GM03348 (cell line): ENCODE measurements at regions not wholly inside any gene's neighbourhood (a gene's known extent, or its start where the extent isn't known, plus 50 kb on each side); places are given as distances from the start of the nearest gene placed in this dataset.

ENCODE experiments used
- DNase-seq: peaks from one replicate; pipeline ENCODE4 v3.0.0; 2012; ENCODE audit warnings: low spot score

DNA sequence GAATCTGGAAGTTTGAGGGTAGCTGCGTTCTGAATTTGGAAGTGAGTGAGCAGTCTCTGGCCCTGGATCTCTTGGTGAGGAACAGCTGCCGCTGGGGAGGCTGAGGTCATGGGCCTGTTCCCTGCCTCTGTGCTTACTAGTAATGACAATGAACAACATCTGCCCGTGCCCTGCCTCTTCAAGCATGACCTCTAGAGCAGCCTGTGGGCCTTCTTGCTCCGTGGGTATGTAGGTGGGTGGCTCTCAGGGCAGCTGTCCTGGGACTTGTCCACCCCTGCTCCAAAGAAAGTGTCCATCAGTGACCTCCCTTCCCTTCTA is 186.2 kb downstream of the CXCL12 start:
- DNase-seq: no peak

DNA sequence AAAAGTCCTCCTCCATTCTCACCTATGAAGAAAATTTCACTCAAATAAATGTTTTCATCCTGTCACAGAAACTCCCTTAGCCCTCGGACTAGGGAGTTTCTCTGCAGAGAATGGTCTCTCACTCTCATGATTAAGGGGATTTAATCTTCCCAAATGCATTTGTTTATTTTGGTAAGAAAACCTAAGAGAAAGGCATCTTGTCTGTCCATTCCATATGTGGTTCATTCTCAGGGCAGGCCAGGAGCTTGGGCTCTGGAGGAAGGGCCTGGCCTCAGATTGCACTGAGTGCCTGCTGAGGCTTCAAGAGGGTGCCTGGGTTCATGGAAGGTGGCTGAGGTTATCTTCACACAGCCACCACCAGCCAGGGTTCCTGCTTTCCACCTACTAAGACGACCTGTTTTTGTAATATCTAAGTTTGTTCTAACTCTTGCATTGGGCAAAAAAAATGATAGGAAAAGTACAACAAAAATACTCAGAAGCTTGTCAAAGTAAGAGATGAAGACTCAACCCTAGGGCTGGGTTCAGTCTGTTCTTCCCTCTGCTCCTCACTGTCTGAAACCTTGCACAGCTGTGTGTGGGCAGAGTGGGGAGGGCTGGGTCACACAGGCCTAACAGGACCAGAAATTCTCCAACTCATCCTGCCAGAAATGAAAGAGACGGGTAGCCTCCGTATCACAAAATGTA is 186.7 kb downstream of the CXCL12 start:
- DNase-seq: peak; percentile 31

DNA sequence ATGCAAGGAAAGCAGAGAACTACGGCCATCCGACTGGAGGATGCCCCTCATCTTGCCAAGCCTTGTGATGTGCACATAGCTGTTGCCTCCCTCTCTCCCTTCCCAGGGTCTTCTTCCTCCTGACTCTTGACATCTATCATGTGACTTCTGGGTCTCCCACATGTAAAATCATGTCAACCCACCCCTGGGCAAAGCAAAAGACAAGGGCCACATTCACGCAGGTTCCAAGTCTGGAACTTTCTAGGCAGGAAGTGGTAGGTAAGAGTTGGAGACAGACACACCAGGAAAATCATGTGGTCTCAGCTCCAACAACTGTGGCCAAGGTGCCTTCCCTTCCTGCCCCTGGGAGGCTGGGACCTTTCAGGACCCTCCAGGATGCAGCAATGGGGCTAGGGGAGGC is 187.3 kb downstream of the CXCL12 start:
- DNase-seq: no peak

DNA sequence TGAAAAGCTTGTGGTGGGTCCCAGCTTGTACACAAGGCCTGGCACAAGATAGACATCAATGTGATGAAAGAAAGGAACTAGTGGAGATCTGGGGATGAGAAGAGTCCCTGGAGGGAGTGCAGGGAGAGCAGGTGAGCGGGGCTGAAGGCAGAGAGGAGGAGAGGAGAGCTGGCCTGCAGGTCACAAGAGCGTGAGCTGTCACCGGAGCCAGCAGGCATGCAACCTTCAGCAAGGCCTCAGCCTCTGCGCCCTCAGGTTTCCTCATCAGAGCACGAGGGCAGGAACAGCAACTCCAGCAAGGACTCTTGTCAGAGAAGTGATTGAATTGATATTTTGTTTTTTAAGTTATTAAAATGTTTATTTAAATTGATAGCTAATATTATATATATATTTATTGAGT is 188.6 kb downstream of the CXCL12 start:
- DNase-seq: no peak

DNA sequence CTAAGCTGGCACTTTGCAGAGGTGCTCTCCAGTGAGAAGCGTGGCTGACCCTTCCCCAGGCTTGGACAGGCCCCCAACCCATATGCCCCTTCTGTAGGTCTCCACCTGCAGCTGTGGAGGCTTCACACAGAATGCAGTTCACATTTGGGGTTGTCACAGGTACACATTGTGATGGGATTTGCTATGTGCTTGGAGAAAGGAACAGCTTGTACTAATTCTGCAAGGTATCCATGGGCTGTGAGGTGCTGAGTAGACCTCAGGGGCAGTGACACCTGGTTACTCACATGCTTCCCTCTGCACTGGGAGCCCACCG is 188.9 kb downstream of the CXCL12 start:
- DNase-seq: no peak

DNA sequence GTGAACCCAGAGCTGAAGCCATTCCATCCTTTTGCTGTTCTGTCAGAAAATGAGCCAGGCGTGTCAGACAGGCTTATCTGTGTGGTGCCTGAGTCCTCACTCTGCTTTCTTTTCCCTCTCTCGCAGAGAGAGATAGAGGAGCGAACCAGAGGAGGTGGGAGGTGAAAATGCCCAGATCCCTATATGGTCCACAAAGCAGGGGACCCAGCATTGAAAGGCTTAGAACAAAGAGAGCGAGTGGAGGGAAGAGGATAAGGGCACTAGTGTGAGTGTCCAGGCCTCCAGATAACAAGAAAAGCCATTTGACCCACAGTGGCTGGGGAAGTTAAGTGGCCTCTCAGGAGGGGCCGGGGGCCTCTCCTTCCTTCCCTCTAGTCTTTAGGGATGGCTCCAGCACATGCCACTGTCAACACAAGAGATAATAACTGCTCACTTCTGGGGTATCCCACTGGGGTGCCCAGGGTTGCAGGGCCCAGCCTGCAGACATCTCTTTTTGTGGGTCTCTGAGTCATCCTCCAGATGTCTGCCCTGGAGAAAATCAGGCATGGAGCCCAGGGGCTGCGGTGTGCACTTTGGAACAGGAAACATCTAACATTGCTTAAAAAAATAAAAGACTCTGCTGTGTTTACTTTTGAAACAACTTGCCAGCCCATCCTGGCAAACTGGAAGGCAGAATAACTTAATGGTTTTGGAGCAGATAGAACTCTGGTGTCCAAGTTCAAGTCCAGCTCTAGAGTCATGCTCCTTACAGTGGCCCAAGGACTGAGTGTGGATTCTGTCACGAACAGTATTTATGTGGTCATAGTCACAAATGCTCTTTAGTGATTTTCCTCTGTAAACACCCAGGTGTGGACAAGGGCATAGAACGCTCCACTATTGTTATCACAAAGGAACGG is 189.5 kb downstream of the CXCL12 start:
- DNase-seq: peak; percentile 92

DNA sequence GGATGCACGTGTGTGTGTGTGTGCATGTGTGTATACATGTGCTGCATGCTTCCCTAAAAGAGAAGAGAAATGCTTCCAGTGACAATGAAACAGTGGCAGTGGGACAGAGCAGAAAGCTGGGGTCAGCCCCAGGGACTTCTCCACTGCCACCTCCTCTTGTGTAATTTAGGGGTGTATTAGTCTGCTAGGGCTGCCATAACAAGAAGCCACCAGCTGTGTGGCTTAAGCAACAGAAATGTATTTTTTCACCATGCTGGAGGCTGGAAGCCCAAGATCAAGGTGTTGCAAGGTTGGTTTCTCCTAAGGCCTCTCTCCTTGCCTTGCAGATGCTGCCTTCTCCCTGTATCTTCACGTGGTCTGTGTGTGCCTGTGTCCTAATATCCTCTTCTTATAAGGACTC is 190.5 kb downstream of the CXCL12 start:
- no peak for DNase-seq

DNA sequence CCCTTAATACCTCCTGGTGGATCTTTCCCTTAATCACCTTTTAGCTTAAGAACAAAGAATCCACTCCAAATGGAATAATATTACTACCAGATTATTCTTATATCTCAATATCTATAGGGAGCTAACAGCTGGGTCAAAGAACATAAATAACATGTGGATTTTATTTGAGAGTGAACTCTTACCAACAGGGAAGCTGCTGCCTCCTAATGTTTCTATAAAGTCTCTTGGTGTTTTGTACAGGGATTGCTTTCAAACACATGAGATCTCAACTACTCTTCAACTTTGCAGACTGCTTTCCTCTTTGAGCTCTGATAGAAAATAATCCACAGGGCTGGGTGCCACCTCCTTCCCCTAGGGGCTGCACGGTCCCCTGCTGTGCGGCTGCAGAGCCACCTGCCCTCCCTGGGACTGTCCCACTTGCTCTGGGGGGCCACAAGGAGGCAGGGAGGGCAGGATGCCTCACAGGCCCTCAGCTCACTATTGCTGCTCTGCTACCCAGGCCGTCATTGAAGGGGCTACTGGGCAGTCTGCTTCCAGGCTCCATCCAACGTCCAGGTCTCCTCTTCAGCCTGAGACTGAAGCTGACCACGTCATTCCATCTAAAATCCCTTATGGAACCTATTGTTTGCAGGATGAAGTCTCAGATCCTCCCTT is 191.2 kb downstream of the CXCL12 start:
- no peak for DNase-seq

DNA sequence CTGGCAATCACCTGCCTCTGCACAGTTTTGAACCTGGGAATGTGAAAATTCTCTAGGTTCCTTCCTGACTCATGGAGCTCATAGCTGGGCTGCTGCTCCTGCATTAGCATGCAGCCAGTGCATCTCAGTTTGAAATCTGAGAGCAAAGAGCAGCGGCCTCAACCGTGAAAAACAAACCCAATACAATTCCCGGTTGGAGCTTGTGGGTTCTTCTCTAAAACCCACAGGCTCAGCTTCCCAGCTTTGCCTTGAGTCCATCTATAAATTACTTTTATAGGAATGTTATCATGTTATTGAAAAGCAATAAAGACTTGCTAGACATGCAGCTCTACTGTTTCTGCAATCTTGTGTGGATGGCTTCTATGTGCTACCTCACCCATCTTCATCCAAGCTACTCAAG is 191.7 kb downstream of the CXCL12 start:
- DNase-seq: no peak

DNA sequence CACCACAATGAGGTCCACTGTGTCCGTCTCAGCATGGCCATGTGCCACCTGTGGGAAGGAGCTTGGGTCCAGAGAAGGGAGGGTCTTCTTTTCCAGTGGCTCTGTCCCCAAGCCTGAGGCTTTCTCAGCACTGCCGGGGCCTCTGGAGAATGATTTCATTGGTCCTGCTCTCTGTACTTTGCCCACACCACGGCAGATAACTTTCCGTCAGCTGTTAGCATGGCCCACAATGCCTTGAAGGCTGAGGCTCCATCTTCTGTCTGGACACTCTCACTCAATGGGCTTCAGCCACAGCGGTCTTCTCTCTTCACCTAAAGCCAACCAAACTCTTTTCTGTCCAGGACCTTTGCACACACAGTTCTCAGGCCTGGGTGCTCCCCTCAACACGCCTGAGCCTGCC is 192.5 kb downstream of the CXCL12 start:
- no peak for DNase-seq

DNA sequence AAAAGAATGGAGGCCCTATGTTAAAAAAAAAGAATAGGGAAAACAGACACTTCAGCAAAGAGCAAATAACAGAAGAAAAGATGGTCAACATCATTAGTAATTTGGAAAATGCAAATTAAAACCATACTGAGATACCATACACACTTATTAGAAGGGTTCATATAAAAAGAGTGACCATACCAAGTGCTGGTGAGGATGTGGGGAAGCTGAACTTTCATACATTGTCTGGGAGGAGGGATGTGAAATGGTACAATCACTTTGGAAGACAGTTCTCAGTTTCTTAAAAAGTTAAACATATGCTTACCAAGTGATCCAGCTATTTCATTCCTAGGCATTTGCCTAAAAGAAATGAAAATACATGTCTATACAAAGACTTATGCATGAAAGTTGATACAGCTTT is 194.4 kb downstream of the CXCL12 start:
- DNase-seq: no peak

DNA sequence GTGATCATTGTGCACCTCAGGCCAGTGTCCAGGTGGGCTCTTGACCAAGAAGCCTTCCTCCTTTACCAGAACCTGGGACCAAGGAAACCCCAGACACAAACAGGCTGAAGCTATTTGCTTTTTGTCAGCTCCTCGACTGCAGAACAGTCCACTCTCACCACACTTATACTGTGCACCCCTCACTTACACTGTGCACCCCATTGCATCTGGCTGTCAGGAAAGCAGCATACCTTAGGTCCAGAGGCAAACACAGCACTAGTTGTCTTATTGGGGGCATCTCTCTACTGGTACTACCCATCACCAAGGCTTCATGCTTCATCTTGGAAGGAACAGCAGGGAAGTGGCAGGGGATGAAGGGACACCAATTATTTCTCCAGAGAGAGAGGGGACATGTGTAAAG is 198.1 kb downstream of the CXCL12 start:
- no peak for DNase-seq

DNA sequence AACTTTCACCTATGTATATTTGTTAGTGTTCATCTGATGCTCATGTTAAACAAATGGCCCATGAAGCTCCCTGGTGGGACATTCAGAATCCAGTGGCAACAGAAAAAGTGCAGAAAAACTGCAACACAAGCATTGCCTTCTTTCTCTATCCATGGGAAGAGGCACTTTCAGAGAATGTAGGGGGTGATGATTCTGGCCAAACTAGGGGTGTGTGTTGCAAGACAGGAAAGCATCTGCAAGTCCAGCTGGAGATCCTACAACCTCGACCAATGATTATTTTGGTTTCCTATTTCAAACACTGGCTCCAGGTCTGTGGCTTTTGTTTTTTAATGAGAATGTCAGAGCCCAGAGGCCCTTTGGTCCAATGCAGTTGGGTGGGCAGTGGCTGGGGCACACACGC is 198.7 kb downstream of the CXCL12 start:
- DNase-seq: peak; percentile 75

DNA sequence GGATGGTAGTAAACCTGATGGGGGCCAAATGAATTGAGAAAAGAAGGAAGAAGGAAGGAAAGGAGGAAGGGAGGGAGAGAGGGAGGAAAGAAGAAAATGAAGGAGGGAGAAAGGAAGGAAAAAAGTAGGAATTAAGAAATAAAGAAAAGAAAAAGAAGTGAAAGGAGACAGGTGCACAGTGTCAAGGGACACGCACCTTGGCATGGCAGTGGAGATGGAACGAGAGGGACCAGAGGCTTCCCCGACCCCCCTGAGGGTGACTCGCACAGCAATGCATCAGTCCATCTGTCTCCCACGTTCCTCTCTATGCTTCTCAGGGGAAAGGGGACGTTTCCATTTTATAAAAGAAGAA is 199.6 kb downstream of the CXCL12 start:
- DNase-seq: no peak

DNA sequence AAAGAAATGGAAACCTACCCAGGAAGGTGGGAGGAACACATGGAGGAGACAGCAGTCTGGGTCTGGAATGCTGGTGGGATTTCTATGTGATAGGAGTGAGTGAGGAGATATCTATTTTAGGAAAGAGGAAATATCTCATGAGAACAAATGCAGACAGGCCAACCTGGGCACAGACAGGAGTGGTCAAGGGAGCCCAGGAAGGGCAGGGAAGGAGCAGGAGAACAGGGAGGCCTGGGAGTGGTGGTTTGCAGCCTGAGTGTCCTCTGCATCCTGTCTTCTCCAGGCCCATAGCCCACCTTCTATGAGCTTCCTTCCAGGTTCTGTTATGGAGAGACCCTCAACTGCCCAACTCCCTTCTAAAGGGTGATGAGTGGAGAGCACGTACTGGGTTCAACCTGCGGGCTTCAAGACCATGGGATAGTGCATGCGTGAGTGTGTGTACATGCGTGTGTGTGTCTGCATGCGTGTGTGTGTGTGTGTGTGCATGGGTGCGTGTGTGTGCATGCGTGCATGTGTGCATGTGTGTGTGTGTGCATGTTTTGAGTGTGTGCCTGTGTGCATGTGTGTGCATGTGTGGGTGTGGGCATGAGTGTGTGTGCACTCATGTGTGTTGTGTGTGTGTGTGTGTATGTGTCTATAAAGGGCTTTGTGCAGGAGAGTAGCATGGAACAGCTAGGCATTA is 200.1 kb downstream of the CXCL12 start:
- DNase-seq: no peak

DNA sequence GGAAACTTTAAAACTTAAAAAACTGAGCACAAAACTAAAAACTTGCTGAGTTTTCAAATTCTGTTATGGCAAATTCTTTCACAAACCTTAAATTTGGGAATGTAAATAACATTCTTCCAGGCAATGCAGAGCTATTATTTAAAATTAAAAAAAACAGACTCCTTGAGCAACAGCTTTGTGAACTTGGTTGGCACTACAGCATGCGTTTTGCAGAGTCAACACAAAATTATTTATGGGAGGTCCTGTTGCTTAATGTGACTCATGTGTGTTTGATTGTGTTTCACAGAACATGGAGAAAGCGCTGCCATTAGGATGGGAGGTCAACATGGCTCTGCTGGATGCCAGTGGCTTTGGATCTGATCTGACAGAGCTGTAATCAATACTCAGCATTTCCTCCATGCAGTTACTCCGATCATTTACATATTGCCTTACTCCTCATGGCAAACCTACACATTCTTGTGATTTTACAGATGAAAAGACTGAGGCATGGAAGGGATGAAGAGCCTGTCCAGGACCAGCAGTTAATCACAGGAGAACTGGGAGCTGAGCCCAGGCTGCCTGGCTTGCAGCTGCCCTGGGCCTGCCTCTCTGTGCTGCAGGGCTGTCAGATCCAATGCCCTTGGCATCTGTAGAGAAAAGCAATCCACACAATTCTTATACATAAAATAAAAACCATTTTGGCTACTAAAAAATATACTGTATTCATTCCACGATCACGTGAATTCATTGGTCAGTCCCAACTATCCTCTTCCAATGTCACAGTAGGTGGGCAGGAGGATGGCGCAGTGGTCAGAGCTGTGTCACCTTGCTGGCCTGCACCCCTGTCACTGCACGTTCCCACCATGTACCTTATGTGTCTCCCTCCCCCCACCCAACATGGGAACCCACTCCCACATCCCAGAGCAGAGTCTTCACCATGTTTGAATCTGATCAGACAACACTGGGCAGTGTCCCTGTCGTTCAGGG is 200.9 kb downstream of the CXCL12 start:
- peak; percentile 39 for DNase-seq

DNA sequence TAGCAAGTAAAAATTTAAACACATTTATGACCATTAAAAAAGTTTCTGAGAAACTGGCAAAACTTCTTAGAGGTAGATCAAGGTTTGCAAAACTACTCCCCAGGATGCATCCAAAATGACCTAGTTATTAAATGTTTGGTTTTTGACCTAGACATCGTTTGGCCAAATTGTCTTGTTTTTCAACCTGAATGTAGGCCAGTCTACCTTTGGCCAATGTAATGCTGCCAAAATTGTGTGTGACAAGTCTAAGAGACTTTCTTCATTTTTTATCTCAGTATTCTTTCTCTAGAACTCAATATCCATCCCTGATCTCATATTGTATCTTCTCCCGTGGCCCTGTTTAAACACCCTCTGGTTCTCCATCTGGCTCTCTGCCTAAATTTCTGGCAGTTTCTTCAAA is 202.0 kb downstream of the CXCL12 start:
- DNase-seq: no peak

DNA sequence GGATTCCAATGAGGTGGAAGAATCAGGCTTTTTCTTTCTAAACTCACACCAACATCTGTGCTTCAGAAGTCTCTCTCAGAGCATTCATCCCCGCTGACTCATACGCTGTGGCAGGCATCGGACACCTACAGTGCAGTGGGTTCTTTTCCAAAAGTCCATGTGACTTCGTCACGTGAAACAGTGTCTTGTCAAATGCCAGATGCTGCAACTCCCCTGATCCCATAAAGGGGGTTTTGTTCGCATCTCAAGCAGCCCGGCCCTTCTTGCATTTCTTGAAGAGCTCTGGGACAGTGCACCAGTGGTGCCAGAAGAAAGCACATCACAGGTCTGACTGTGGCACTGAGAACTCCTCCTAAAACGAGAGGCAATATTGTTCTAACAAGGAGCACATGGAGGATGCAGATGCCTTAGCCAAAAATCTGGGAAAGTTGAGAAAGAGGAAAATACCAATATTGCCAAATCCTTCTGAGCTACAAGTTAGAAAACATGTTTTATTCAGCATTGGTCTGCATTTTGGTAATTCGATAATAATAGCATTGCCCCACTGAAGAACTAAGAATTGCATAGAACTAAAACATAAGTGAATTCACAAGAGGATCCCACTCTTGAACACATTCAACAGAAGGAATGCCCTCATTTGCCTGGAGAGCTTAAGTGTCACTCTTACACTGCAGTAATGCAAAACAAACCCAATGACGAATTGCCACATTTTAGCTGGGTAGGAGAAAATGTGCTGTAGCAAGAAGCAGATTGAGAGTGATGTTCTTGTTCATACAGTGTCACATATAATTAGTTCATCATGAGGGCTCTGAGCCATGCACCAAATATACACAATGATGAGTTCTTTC is 204.4 kb downstream of the CXCL12 start:
- peak; percentile 88 for DNase-seq

DNA sequence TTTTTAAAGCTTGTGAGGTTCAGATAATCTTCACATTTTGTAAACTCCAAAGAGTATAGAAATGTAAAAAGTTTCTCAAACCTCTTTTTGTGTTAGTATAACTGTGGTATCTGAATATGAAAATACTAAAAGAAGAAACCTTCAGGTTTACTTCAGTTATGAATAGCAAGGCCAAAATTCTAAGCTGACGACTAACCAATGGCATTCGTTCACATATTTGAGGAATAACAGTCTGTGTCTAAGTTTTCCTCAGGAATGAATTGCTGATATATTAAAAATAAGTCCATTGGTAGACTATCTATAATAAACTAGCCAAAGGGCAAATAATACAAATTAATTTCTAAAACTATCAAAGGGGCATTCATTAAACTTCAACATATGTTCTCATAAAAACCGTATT is 206.0 kb downstream of the CXCL12 start:
- no peak for DNase-seq

DNA sequence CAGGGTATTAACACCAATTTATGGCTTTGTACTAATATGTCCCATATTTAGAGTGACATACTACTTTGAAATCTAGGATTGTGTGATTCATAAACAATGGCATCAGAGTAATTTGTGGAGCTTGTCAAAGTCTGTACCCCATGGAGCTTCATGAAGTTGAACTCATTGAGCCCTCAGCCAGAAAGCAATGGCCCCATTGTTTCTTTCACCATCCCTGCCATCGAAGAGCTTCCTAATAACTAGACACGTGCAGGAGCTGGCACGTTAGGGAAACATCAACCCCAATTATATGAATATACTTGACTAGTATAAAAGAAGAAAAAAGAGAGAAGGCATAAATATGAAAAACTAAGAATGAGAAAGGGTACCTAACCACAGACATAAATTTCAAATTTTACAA is 206.6 kb downstream of the CXCL12 start:
- DNase-seq: no peak

DNA sequence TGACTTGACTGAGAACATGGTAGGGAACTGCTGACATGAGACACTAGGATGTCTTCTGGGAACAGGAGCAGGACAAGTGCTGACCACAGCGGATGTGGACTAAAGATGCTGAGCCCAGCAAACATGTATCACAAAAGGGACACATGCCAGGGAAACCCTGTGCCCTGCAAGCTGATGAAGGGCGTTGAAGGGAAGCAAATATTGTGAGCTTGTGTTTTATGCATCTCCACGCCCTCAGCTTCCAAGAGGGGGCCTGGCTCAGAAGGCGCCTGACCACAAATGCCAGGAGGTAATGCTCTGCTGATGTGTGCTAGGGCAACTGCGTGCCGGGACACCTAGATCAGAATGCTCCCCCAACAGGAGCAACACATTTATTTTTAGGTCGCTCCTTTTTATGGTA is 207.3 kb downstream of the CXCL12 start:
- no peak for DNase-seq
